Endothelial cell of umbilical vein (primary cell): ENCODE measurements at regions not wholly inside any gene's neighbourhood (a gene's known extent, or its start where the extent isn't known, plus 50 kb on each side); places are given as distances from the start of the nearest gene placed in this dataset.

Source experiments
- BruUV-seq: library from RNA; stranded (reverse); fragments of 400-500 nt; replicated peaks from 2 replicates; lab custom pipeline; 2021; lab: Mats Ljungman, UMichigan
- CTCF ChIA-PET: fragments of 300-600, 350-600 bp; sonication (Branson Sonifier 250); formaldehyde crosslinking; loops from one replicate; lab custom pipeline; 2021; ENCODE audit warnings: antibody characterized with exemption, inconsistent platforms; lab: Charles Lee
- POLR2A ChIA-PET: fragments of 300-600, 350-600 bp; sonication (Branson Sonifier 250); formaldehyde crosslinking; loops from one replicate; lab custom pipeline; 2021; ENCODE audit warnings: antibody characterized with exemption, inconsistent platforms; lab: Charles Lee
- DNase-seq: peaks from one replicate; pipeline ENCODE4 v3.0.0-alpha.2; 2011; ENCODE audit warnings: low read depth, low spot score
- FAIRE-seq: peaks from 2 replicates; lab custom pipeline; 2011; peaks lifted over from hg19 to GRCh38; lab: Jason Lieb, UNC
- H2AFZ ChIP-seq: 2 replicates; pipeline ENCODE4 v1.6.0; 2012; ENCODE audit warnings: low read depth, low read length, control low read depth, inconsistent platforms
- H3K27ac ChIP-seq: 2 replicates; pipeline ENCODE4 v1.5.1; 2011; ENCODE audit warnings: low read depth, mild to moderate bottlenecking, control low read depth, low read length, moderate library complexity; ENCODE audit not compliant: insufficient read depth
- H3K27me3 ChIP-seq, 2 experiments: 2 replicates each; pipeline versions ENCODE4 v1.6.0 to v1.6.1; 2011; ENCODE audit warnings: low read length in 2 of 2, mixed read lengths in 1 of 2; ENCODE audit not compliant: control insufficient read depth in 2 of 2, insufficient read depth in 2 of 2
- H3K36me3 ChIP-seq, 2 experiments: 2 replicates in 1 of 2; 3 replicates in 1 of 2; pipeline ENCODE4 v1.5.1; 2011; ENCODE audit warnings: low read length in 2 of 2, mild to moderate bottlenecking in 1 of 2, moderate library complexity in 1 of 2; ENCODE audit not compliant: control insufficient read depth in 2 of 2, insufficient read depth in 2 of 2; ENCODE audit errors: extremely low read depth in 1 of 2
- H3K4me1 ChIP-seq: 3 replicates; pipeline ENCODE4 v1.5.1; 2011; ENCODE audit warnings: mild to moderate bottlenecking, low read length; ENCODE audit not compliant: control insufficient read depth, insufficient read depth; ENCODE audit errors: extremely low read depth
- H3K4me2 ChIP-seq: 2 replicates; pipeline ENCODE4 v1.6.1; 2011; ENCODE audit warnings: low read length, control low read depth, mixed read lengths; ENCODE audit not compliant: insufficient read depth
- H3K4me3 ChIP-seq, 3 experiments: fragments of 200-600 bp in 1 of 3; sonication (generic), shearing (Covaris generic) in 1 of 3; replicated peaks in 1 of 3; 2 replicates each; pipeline ENCODE4 v1.5.1; 2011 to 2016; ENCODE audit warnings: control low read depth in 3 of 3, low read length in 3 of 3, mild to moderate bottlenecking in 2 of 3, inconsistent platforms in 1 of 3, low read depth in 1 of 3, moderate library complexity in 1 of 3; ENCODE audit not compliant: insufficient read depth in 1 of 3
- H3K79me2 ChIP-seq: 2 replicates; pipeline ENCODE4 v1.6.0; 2012; ENCODE audit warnings: low read length, inconsistent platforms; ENCODE audit not compliant: control insufficient read depth, insufficient read depth
- H3K9ac ChIP-seq: replicated peaks from 2 replicates; pipeline ENCODE3; 2011; ENCODE audit warnings: low read length, control low read depth; ENCODE audit not compliant: insufficient read depth; ENCODE audit errors: extremely low read depth
- H3K9me1 ChIP-seq: replicated peaks from 3 replicates; pipeline ENCODE4 v1.6.0; 2011; ENCODE audit warnings: mild to moderate bottlenecking, low read length; ENCODE audit not compliant: control insufficient read depth, insufficient read depth; ENCODE audit errors: extremely low read depth
- H3K9me3 ChIP-seq: replicated peaks from 2 replicates; pipeline ENCODE4 v1.5.1; 2012; ENCODE audit warnings: low read length, inconsistent platforms; ENCODE audit not compliant: control insufficient read depth, insufficient read depth
- H4K20me1 ChIP-seq: replicated peaks from 2 replicates; pipeline ENCODE3; 2011; ENCODE audit warnings: mild to moderate bottlenecking, low read length; ENCODE audit not compliant: control insufficient read depth, insufficient read depth; ENCODE audit errors: extremely low read depth
- EZH2 ChIP-seq: IDR thresholded peaks from 2 replicates; pipeline ENCODE4 v1.6.1; 2012; ENCODE audit warnings: borderline replicate concordance, low read depth, mild to moderate bottlenecking, moderate library complexity, low read length, inconsistent platforms; ENCODE audit not compliant: severe bottlenecking
- FOS ChIP-seq: IDR thresholded peaks from 2 replicates; pipeline ENCODE4 v1.6.1; 2011; ENCODE audit warnings: mild to moderate bottlenecking, low read length, moderate library complexity, borderline replicate concordance; ENCODE audit not compliant: insufficient read depth
- GATA2 ChIP-seq: IDR thresholded peaks from 2 replicates; pipeline ENCODE4 v1.7.0; 2011; ENCODE audit warnings: low read depth, mild to moderate bottlenecking, moderate library complexity, mixed read lengths, low read length; ENCODE audit not compliant: insufficient read length, insufficient read depth
- JUN ChIP-seq: IDR thresholded peaks from 2 replicates; pipeline ENCODE4 v1.6.1; 2011; ENCODE audit warnings: borderline replicate concordance, low read depth; ENCODE audit not compliant: insufficient read length, insufficient read depth
- MYC ChIP-seq: IDR thresholded peaks from one replicate; pipeline ENCODE4 v1.6.1; 2011; ENCODE audit warnings: mild to moderate bottlenecking, low read depth, low read length
- POLR2A ChIP-seq: IDR thresholded peaks from 2 replicates; pipeline ENCODE4 v1.6.1; 2012; ENCODE audit warnings: low read depth, mild to moderate bottlenecking, control low read depth, low read length
- POLR2AphosphoS5 ChIP-seq: IDR thresholded peaks from 2 replicates; pipeline ENCODE4 v1.6.1; 2012; ENCODE audit warnings: low read depth, mild to moderate bottlenecking, control low read depth, low read length, moderate library complexity; ENCODE audit not compliant: insufficient read depth
- dilution Hi-C: fragments of 300-500 bp; cut with MboI; formaldehyde crosslinking; loops from one replicate; pipeline ENCODE4 v1.15.0; 2019; ENCODE audit warnings: low sequenced_read_pairs; ENCODE audit not compliant: extremely low pct_ligation_motif_present
- intact Hi-C: fragments of 100-400 bp; cut with micrococcal nuclease; formaldehyde crosslinking; loops from one replicate; pipeline ENCODE4 v1.10.0; 2022
- TF ChIP-seq, protein P1 (sequence below): IDR thresholded peaks from 2 replicates; pipeline ENCODE4 v1.6.1; 2011; ENCODE audit not compliant: insufficient read depth, insufficient read length
- TF ChIP-seq, protein P2 (sequence below), 2 donors: IDR thresholded peaks; 1 replicate in 1 of 2; 2 replicates in 1 of 2; pipeline ENCODE4 v1.5.1; 2011; ENCODE audit warnings: low read length in 2 of 2, mild to moderate bottlenecking in 2 of 2, moderate library complexity in 2 of 2, control low read depth in 1 of 2, inconsistent platforms in 1 of 2, low read depth in 1 of 2; ENCODE audit not compliant: insufficient read depth in 1 of 2; ENCODE audit errors: extremely low read depth in 1 of 2

DNA sequence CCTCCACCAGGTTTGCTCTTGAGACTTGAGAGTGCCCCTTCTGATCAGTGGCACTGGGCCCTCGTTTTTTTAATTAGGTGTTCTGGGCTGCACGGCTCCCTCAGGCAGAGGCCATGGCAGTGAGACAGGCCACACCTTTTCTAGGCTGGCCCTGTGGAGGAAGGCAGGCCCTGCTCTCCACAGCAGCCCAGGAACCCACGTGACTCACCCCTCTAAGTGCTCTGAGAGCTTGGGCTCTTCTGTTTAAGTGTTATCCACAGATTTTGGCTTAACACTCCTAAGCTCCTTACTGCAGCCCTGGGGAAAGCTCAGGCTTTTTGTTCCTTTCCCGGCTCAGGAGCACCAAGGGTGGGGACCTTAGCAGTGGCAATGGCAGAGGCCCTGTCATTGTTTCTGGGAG, 463.2 kb upstream of the GBE1 start:
- no peaks in the 10 kb centered on the region for H3K9me1 ChIP-seq
- ChIA-PET POLR2A (no interaction called here), CTCF (interaction anchor here (1.0 to 1.1 kb wide), 2 partner anchors 18 to 27 kb away, joined by 3 read pairs; no protein-coding TSS in a partner anchor)
- no peak overlapping the region for H3K9ac ChIP-seq
- H3K79me2 ChIP-seq = no peaks in the 10 kb centered on the region
- H2AFZ ChIP-seq = no peak overlapping the region
- no peaks in the 10 kb centered on the region for H4K20me1 ChIP-seq
- H3K27me3 ChIP-seq = no peaks in the 10 kb centered on the region
- no TSS peak for BruUV-seq
- H3K4me3 ChIP-seq = no peak overlapping the region
- TF ChIP-seq FOS (no peak), JUN (no peak), EZH2 (no peak), MYC (no peak), POLR2AphosphoS5 (no peak), POLR2A (no peak), GATA2 (no peak)
- TF ChIP-seq, protein P1, sequence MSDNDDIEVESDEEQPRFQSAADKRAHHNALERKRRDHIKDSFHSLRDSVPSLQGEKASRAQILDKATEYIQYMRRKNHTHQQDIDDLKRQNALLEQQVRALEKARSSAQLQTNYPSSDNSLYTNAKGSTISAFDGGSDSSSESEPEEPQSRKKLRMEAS = no peak
- TF ChIP-seq, protein P2, sequence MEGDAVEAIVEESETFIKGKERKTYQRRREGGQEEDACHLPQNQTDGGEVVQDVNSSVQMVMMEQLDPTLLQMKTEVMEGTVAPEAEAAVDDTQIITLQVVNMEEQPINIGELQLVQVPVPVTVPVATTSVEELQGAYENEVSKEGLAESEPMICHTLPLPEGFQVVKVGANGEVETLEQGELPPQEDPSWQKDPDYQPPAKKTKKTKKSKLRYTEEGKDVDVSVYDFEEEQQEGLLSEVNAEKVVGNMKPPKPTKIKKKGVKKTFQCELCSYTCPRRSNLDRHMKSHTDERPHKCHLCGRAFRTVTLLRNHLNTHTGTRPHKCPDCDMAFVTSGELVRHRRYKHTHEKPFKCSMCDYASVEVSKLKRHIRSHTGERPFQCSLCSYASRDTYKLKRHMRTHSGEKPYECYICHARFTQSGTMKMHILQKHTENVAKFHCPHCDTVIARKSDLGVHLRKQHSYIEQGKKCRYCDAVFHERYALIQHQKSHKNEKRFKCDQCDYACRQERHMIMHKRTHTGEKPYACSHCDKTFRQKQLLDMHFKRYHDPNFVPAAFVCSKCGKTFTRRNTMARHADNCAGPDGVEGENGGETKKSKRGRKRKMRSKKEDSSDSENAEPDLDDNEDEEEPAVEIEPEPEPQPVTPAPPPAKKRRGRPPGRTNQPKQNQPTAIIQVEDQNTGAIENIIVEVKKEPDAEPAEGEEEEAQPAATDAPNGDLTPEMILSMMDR (IDR thresholded peaks at IDR 0.05; ENCODE audit: extremely low read depth in 1 of 2, insufficient read depth in 1 of 2, low read depth in 1 of 2, low read length in 2 of 2) = no peak
- no peak overlapping the region for H3K4me2 ChIP-seq
- no peaks in the 10 kb centered on the region for H3K4me1 ChIP-seq
- no peak for FAIRE-seq
- intact Hi-C loops = no loop called here
- no peaks in the 10 kb centered on the region for H3K9me3 ChIP-seq
- H3K36me3 ChIP-seq = no peaks in the 10 kb centered on the region
- DNase-seq = no peak
- dilution Hi-C loops = no loop called here
- no peak overlapping the region for H3K27ac ChIP-seq
